ENCODE measurements at regions not wholly inside any gene's neighbourhood (a gene's known extent, or its start where the extent isn't known, plus 50 kb on each side); places are given as distances from the start of the nearest gene placed in this dataset.

DNA sequence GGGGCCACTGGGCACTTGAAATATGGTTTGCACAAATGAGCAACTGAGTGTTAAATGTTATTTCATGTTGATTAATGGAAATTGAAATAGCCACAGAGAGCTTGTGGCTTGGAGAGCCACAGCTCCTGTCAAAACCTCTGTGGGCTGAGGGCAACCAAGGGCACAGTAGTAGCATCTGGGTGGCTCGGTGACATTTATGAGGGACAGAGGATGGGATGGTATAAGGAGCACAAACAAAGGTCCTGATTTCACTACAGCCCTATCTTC, 215.9 kb downstream of the SOX9 start:
- ChIA-PET POLR2A (no interaction called here), CTCF (no interaction called here)
- no peak for DNase-seq (ENCODE audit: unreplicated experiment)
- intact Hi-C loops (cut with micrococcal nuclease): no loop called here
- H3K27me3 Mint-ChIP-seq (ENCODE audit: insufficient read depth, unreplicated experiment): no peaks in the 10 kb centered on the region
- no peak overlapping the region for H3K27ac Mint-ChIP-seq (ENCODE audit: low read depth, unreplicated experiment)
- peaks cover 11% of the 10 kb centered on the region for H3K4me1 Mint-ChIP-seq (ENCODE audit: insufficient read depth, unreplicated experiment)
- H3K9me3 Mint-ChIP-seq (ENCODE audit: unreplicated experiment): no peaks in the 10 kb centered on the region
- H3K4me3 Mint-ChIP-seq (ENCODE audit: unreplicated experiment): no peak overlapping the region
- no TSS peak for BruUV-seq (replicated peaks)
- TF ChIP-seq, protein P1, sequence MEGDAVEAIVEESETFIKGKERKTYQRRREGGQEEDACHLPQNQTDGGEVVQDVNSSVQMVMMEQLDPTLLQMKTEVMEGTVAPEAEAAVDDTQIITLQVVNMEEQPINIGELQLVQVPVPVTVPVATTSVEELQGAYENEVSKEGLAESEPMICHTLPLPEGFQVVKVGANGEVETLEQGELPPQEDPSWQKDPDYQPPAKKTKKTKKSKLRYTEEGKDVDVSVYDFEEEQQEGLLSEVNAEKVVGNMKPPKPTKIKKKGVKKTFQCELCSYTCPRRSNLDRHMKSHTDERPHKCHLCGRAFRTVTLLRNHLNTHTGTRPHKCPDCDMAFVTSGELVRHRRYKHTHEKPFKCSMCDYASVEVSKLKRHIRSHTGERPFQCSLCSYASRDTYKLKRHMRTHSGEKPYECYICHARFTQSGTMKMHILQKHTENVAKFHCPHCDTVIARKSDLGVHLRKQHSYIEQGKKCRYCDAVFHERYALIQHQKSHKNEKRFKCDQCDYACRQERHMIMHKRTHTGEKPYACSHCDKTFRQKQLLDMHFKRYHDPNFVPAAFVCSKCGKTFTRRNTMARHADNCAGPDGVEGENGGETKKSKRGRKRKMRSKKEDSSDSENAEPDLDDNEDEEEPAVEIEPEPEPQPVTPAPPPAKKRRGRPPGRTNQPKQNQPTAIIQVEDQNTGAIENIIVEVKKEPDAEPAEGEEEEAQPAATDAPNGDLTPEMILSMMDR (IDR thresholded peaks at IDR 0.05; ENCODE audit: unreplicated experiment): no peak
- no peaks in the 10 kb centered on the region for H3K36me3 Mint-ChIP-seq (ENCODE audit: insufficient read depth, unreplicated experiment)

DNA sequence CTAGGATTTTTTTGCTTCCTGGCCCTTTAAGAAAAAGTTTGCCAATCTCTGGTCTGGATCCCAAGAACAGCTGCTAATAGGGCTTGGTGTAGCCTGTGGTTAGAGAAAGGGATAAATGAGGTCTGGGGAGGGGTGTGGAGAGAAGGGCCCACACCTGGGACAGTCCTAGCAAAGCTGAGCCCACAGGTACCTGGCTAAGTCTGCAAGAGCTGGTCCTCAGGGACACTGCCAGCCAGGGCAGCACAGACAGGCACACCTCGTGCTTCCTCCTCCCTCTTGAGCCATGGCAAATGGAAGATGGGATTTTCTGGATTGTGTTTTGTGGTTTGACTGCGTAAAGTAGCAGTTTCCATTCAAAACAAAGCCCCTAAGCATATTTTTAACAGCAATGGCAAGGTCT, 217.5 kb downstream of the SOX9 start:
- H3K4me1 Mint-ChIP-seq (ENCODE audit: insufficient read depth, unreplicated experiment): peaks cover 11% of the 10 kb centered on the region
- no peak overlapping the region for H3K4me3 Mint-ChIP-seq (ENCODE audit: unreplicated experiment)
- intact Hi-C loops (cut with micrococcal nuclease): no loop called here
- POLR2A ChIA-PET: interaction anchor here (0.7 to 2.0 kb wide), 2 partner anchors 12 to 68 kb away, joined by 3 to 5 read pairs; no protein-coding TSS in a partner anchor
- TF ChIP-seq, protein P1 (IDR thresholded peaks at IDR 0.05; ENCODE audit: unreplicated experiment): no peak
- CTCF ChIA-PET: no interaction called here
- H3K27me3 Mint-ChIP-seq (ENCODE audit: insufficient read depth, unreplicated experiment): no peaks in the 10 kb centered on the region
- no peak for DNase-seq (ENCODE audit: unreplicated experiment)
- H3K27ac Mint-ChIP-seq (ENCODE audit: low read depth, unreplicated experiment): no peak overlapping the region
- H3K36me3 Mint-ChIP-seq (ENCODE audit: insufficient read depth, unreplicated experiment): no peaks in the 10 kb centered on the region
- H3K9me3 Mint-ChIP-seq (ENCODE audit: unreplicated experiment): no peaks in the 10 kb centered on the region
- BruUV-seq (replicated peaks): no TSS peak

- peak overlapping the region; percentile 35 for H3K27ac Mint-ChIP-seq (ENCODE audit: low read depth, unreplicated experiment)
Measured at GRCh38 chr17:72338847-72339790, 218.3 kb downstream of the SOX9 start.

GRCh38 chr17:72340836-72341235, 220.0 kb downstream of the SOX9 start:
- H3K36me3 Mint-ChIP-seq (ENCODE audit: insufficient read depth, unreplicated experiment): no peaks in the 10 kb centered on the region
- H3K27me3 Mint-ChIP-seq (ENCODE audit: insufficient read depth, unreplicated experiment): no peaks in the 10 kb centered on the region
- no peak for DNase-seq (ENCODE audit: unreplicated experiment)
- no peak overlapping the region for H3K4me3 Mint-ChIP-seq (ENCODE audit: unreplicated experiment)
- ChIA-PET POLR2A (interaction anchor here (1.0 kb wide), 2 partner anchors 9 to 17 kb away, joined by 3 to 4 read pairs; no protein-coding TSS in a partner anchor), CTCF (interaction anchor here (0.5 kb wide), 1 partner anchor 1713 kb away, joined by 3 read pairs; no protein-coding TSS in a partner anchor)
- no peak overlapping the region for H3K27ac Mint-ChIP-seq (ENCODE audit: low read depth, unreplicated experiment)
- TF ChIP-seq, protein P1 (IDR thresholded peaks at IDR 0.05; ENCODE audit: unreplicated experiment): no peak
- H3K4me1 Mint-ChIP-seq (ENCODE audit: insufficient read depth, unreplicated experiment): peaks cover 20% of the 10 kb centered on the region
- intact Hi-C loops (cut with micrococcal nuclease): no loop called here
- no TSS peak for BruUV-seq (replicated peaks)
- no peaks in the 10 kb centered on the region for H3K9me3 Mint-ChIP-seq (ENCODE audit: unreplicated experiment)

More at GRCh38 chr17:72338847-72339790, 218.3 kb downstream of the SOX9 start:
- DNase-seq (ENCODE audit: unreplicated experiment): peak; percentile 43
- ChIA-PET POLR2A (interaction anchor here (0.6 to 2.0 kb wide), 3 partner anchors 13 to 181 kb away, joined by 3 to 5 read pairs (median 3); no protein-coding TSS in a partner anchor), CTCF (no interaction called here)
- H3K4me3 Mint-ChIP-seq (ENCODE audit: unreplicated experiment): no peak overlapping the region
- no TSS peak for BruUV-seq (replicated peaks)
- H3K9me3 Mint-ChIP-seq (ENCODE audit: unreplicated experiment): no peaks in the 10 kb centered on the region
- H3K4me1 Mint-ChIP-seq (ENCODE audit: insufficient read depth, unreplicated experiment): peaks cover 11% of the 10 kb centered on the region
- TF ChIP-seq, protein P1 (IDR thresholded peaks at IDR 0.05; ENCODE audit: unreplicated experiment): no peak
- no peaks in the 10 kb centered on the region for H3K27me3 Mint-ChIP-seq (ENCODE audit: insufficient read depth, unreplicated experiment)
- H3K36me3 Mint-ChIP-seq (ENCODE audit: insufficient read depth, unreplicated experiment): no peaks in the 10 kb centered on the region
- intact Hi-C loops (cut with micrococcal nuclease): no loop called here
